Type B pancreatic cell (in vitro differentiated cells): ENCODE measurements at regions not wholly inside any gene's neighbourhood (a gene's known extent, or its start where the extent isn't known, plus 50 kb on each side); places are given as distances from the start of the nearest gene placed in this dataset.
"Not testable (repeated sequence)": the region's sequence is repeated elsewhere in the genome, so short reads cannot be mapped to it uniquely, and the experiment has no call there.

Source experiments
- DNase-seq: peaks from one replicate; pipeline ENCODE4 v3.0.0; 2021; ENCODE audit warnings: mixed read lengths; ENCODE audit not compliant: unreplicated experiment; ENCODE audit errors: extremely low spot score
- H3K27ac Mint-ChIP-seq: 2 replicates; pipeline ENCODE4 v1.8.0; 2021; ENCODE audit warnings: mild to moderate bottlenecking, mixed read lengths
- H3K27me3 Mint-ChIP-seq: 2 replicates; pipeline ENCODE4 v1.8.0; 2021; ENCODE audit warnings: mixed read lengths
- H3K36me3 Mint-ChIP-seq: 2 replicates; pipeline ENCODE4 v1.8.0; 2021; ENCODE audit warnings: mixed read lengths
- H3K4me1 Mint-ChIP-seq: one replicate; pipeline ENCODE4 v1.8.0; 2021; ENCODE audit warnings: mixed read lengths; ENCODE audit not compliant: unreplicated experiment
- H3K4me3 Mint-ChIP-seq: 2 replicates; pipeline ENCODE4 v1.8.0; 2021; ENCODE audit warnings: mild to moderate bottlenecking, mixed read lengths
- H3K9me3 Mint-ChIP-seq: 2 replicates; pipeline ENCODE4 v1.8.0; 2021; ENCODE audit warnings: mixed read lengths
- CTCF ChIP-seq: fragments of 200-600 bp; sonication (generic); conservative IDR thresholded peaks from 2 replicates; pipeline ENCODE4 v1.5.0; 2021; ENCODE audit warnings: antibody characterized with exemption, mild to moderate bottlenecking

- Mint-ChIP-seq H3K4me3 (peak overlapping the region; percentile 20), H3K27me3 (peaks cover 3% of the 10 kb centered on the region), H3K9me3 (peaks cover 5% of the 10 kb centered on the region), H3K4me1 (peaks cover 19% of the 10 kb centered on the region), H3K36me3 (no peaks in the 10 kb centered on the region), H3K27ac (no peak overlapping the region)
- TF ChIP-seq CTCF, result no peak
- DNase-seq, result no peak
Measured at GRCh38 chr3:3355442-3355841, 176.0 kb upstream of the CRBN start.

GRCh38 chr3:3353153-3353552 is 173.7 kb upstream of the CRBN start:
- H3K4me1 Mint-ChIP-seq, result peaks cover 19% of the 10 kb centered on the region
- H3K36me3 Mint-ChIP-seq, result no peaks in the 10 kb centered on the region
- TF ChIP-seq CTCF, result no peak
- no peak overlapping the region for H3K27ac Mint-ChIP-seq
- DNase-seq, result no peak
- H3K27me3 Mint-ChIP-seq, result peaks cover 3% of the 10 kb centered on the region
- H3K4me3 Mint-ChIP-seq, result no peak overlapping the region
- H3K9me3 Mint-ChIP-seq, result peaks cover 5% of the 10 kb centered on the region

GRCh38 chr3:3351226-3351625 is 171.7 kb upstream of the CRBN start:
- Mint-ChIP-seq H3K36me3 (no peaks in the 10 kb centered on the region), H3K27ac (no peak overlapping the region), H3K9me3 (peaks cover 5% of the 10 kb centered on the region), H3K4me3 (no peak overlapping the region), H3K4me1 (peaks cover 9% of the 10 kb centered on the region), H3K27me3 (peaks cover 6% of the 10 kb centered on the region)
- no peak for DNase-seq
- TF ChIP-seq CTCF, result no peak

GRCh38 chr3:3347056-3347455 is 167.6 kb upstream of the CRBN start:
- not testable (repeated sequence) for DNase-seq, H3K4me1 Mint-ChIP-seq, H3K36me3 Mint-ChIP-seq, H3K4me3 Mint-ChIP-seq, H3K27me3 Mint-ChIP-seq, H3K27ac Mint-ChIP-seq, H3K9me3 Mint-ChIP-seq

GRCh38 chr3:3346556-3346955 is 167.1 kb upstream of the CRBN start:
- Mint-ChIP-seq H3K36me3 (no peaks in the 10 kb centered on the region), H3K9me3 (no peaks in the 10 kb centered on the region), H3K27me3 (peaks cover 7% of the 10 kb centered on the region), H3K4me3 (no peak overlapping the region), H3K4me1 (peaks cover 4% of the 10 kb centered on the region), H3K27ac (no peak overlapping the region)
- no peak for TF ChIP-seq CTCF
- no peak for DNase-seq

GRCh38 chr3:3342141-3342540 is 162.7 kb upstream of the CRBN start:
- TF ChIP-seq CTCF, result no peak
- no peak overlapping the region for H3K27ac Mint-ChIP-seq
- peaks cover 7% of the 10 kb centered on the region for H3K27me3 Mint-ChIP-seq
- H3K9me3 Mint-ChIP-seq, result no peaks in the 10 kb centered on the region
- no peak for DNase-seq
- no peaks in the 10 kb centered on the region for H3K36me3 Mint-ChIP-seq
- H3K4me1 Mint-ChIP-seq, result peaks cover 11% of the 10 kb centered on the region
- H3K4me3 Mint-ChIP-seq, result no peak overlapping the region
